ENCODE measurements at regions not wholly inside any gene's neighbourhood (a gene's known extent, or its start where the extent isn't known, plus 50 kb on each side); places are given as distances from the start of the nearest gene placed in this dataset.
"Not testable (repeated sequence)": the region's sequence is repeated elsewhere in the genome, so short reads cannot be mapped to it uniquely, and the experiment has no call there.

- TF ChIP-seq CTCF (IDR thresholded peaks at IDR 0.05; ENCODE audit: low read depth, low read length, missing control alignments), result no peak
- DNase-seq (ENCODE audit: low read depth), result no peak
- no peak overlapping the region for H3K4me3 ChIP-seq (ENCODE audit: low read depth, low read length)
Measured at GRCh38 chr2:145399131-145399530, 879.2 kb upstream of the ZEB2 start.

GRCh38 chr2:145394181-145394580 is 874.3 kb upstream of the ZEB2 start:
- no peak overlapping the region for H3K4me3 ChIP-seq (ENCODE audit: low read depth, low read length)
- TF ChIP-seq CTCF (IDR thresholded peaks at IDR 0.05; ENCODE audit: low read depth, low read length, missing control alignments), result no peak
- no peak for DNase-seq (ENCODE audit: low read depth)

- DNase-seq (ENCODE audit: low read depth), result no peak
- H3K4me3 ChIP-seq (ENCODE audit: low read depth, low read length), result no peak overlapping the region
- TF ChIP-seq CTCF (IDR thresholded peaks at IDR 0.05; ENCODE audit: low read depth, low read length, missing control alignments), result no peak
Measured at GRCh38 chr2:145386973-145387372, 867.1 kb upstream of the ZEB2 start.

- TF ChIP-seq CTCF (IDR thresholded peaks at IDR 0.05; ENCODE audit: low read depth, low read length, missing control alignments), result no peak
- H3K4me3 ChIP-seq (ENCODE audit: low read depth, low read length), result no peak overlapping the region
- no peak for DNase-seq (ENCODE audit: low read depth)
Measured at GRCh38 chr2:145383961-145384360, 864.0 kb upstream of the ZEB2 start.

GRCh38 chr2:145380436-145381017 is 860.6 kb upstream of the ZEB2 start:
- H3K4me3 ChIP-seq (ENCODE audit: low read depth, low read length), result no peak overlapping the region
- TF ChIP-seq CTCF (IDR thresholded peaks at IDR 0.05; ENCODE audit: low read depth, low read length, missing control alignments), result no peak
- no peak for DNase-seq (ENCODE audit: low read depth)

GRCh38 chr2:145379934-145380333 is 860.0 kb upstream of the ZEB2 start:
- no peak for TF ChIP-seq CTCF (IDR thresholded peaks at IDR 0.05; ENCODE audit: low read depth, low read length, missing control alignments)
- no peak for DNase-seq (ENCODE audit: low read depth)
- H3K4me3 ChIP-seq (ENCODE audit: low read depth, low read length), result no peak overlapping the region

- no peak overlapping the region for H3K4me3 ChIP-seq (ENCODE audit: low read depth, low read length)
- no peak for TF ChIP-seq CTCF (IDR thresholded peaks at IDR 0.05; ENCODE audit: low read depth, low read length, missing control alignments)
- DNase-seq (ENCODE audit: low read depth), result no peak
Measured at GRCh38 chr2:145374165-145374564, 854.2 kb upstream of the ZEB2 start.

GRCh38 chr2:145367334-145367733 is 847.4 kb upstream of the ZEB2 start:
- not testable (repeated sequence) for H3K4me3 ChIP-seq (ENCODE audit: low read depth, low read length); DNase-seq (ENCODE audit: low read depth)

All from GM12864 (cell line).